Fibroblast of the conjunctiva (primary cell): ENCODE measurements at regions not wholly inside any gene's neighbourhood (a gene's known extent, or its start where the extent isn't known, plus 50 kb on each side); places are given as distances from the start of the nearest gene placed in this dataset.

Source experiments
- DNase-seq: peaks from one replicate; pipeline ENCODE4 v3.0.0-alpha.2; 2010; ENCODE audit warnings: low read depth

DNA sequence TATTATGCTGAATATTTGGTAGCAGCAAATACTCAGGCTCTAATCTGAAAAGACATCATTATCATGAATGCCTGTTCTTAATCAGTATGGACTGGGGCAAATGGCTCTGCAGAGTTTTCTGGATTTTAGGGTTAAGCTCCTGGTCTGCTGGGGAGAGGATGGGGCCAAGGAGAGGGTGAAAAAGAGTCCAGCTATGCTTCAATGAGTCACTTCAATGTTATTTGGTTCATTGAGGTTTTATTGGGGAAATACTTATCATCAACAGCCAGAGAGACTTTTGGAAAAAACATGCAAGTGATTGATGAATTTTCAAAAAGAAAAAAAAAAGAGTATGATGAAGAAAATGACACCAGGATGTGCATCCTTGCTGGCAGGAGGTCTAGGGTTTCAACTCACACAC is 278.3 kb downstream of the UQCRFS1 start:
- no peak for DNase-seq

DNA sequence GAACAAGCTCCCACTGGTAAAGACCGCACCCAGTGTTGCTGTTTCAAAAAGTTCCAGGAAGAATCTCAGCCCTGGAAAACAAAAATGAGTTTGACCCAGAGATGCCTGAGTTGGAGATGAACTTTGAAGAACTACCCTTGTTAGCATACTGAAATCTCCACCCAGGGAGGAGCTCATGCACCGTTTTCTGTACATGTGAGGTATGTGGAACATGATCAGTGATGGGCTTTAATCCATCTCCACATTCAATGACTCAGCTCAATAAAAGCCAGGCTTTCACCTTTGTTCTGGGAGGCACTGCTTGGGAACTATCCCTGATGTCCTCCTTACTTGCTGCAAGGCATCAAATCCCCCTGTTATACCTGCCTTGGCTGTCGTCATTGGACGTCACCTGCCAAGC is 279.9 kb downstream of the UQCRFS1 start:
- DNase-seq = no peak

DNA sequence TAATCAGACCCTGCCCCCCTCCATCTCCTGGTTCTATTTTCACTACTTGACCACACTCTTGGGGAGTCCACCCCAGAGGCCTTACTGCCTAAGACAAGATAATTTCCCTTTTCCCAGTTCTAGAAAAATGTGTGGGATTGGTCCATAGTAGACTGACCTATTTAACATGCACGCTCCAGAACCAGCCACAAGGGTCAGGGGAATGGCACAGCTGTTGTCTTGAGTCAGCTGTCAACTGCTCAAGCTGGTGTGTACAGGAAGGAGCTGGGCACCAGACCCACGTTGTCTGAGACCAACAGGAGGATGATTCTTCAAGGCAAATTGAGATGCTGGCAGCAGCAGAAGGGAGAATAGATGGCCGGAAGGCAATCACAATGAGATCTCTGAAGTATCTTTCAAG is 280.5 kb downstream of the UQCRFS1 start:
- DNase-seq = no peak

DNA sequence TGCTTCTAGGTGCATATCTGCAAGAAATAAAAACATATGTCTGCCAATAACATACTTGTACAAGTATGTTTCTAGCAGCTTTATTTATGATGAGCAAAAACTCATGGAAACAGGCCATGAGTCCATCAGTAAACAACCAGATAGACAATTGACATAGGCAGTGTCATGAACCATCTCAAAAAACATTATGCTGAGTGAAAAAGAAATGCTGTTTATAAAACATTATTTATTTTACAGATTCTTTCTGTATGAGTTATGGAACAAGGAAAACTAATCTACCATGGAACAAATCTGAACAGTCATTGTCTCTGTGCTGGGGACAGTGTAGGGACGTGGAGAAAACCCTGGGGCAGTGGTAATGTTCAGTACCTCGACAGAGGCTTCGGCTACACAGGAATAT is 283.9 kb downstream of the UQCRFS1 start:
- DNase-seq = no peak

DNA sequence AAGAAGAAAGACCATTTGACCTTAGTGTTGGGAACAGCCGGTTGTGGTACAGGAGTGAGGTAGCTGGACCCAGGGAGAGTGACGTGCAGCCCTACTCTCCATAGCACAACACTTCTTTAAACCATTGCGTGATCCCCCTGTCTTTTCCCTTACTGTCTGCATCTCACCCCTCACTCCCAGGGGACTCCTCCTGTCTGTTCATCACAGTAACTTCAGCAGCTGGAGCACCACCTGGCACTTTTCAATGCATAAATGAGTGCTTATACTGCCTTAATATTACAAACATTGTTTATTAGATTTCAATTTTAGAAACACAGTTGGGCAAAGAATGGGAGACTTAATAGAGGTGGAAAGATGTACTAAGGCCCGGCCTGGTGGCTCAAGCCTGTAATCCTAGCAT is 285.5 kb downstream of the UQCRFS1 start:
- no peak for DNase-seq

DNA sequence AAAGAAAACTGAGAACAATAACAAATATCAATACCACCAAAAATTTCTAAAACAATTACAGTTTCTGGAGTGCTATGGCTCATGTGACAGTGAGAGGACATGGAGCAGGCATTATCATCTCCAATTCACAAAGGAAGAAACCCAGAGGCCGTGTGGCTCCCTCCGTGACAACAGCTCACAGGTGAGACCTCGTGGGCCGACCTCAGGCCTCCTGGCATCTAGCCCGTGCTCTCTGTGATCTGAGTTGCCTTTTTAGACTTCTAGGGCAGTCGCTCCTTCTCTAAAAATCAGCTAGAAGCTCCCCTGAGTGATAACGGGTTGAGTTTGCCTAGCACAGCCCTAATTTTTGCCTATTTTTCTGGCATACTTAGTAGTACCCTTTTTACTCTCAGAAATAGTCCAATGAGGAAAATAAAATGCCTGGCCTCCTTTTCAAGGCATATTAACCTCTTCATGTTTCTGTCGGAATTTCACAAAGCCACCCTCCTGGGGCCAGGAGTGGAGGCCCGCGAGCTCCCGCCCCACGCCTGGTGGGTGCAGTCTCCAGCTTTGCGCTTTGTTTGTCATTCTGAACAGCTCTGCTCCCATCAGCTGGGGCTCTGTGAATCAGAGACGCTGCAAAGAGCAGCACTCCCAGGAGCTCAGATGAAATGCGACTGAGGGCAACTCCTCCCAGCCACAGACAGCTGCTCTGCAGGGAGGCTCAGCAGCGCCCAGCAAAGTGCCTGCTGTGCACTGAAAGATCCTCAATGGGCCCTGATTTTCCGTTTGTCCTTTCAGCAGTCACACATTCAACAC is 292.5 kb downstream of the UQCRFS1 start:
- DNase-seq = no peak

DNA sequence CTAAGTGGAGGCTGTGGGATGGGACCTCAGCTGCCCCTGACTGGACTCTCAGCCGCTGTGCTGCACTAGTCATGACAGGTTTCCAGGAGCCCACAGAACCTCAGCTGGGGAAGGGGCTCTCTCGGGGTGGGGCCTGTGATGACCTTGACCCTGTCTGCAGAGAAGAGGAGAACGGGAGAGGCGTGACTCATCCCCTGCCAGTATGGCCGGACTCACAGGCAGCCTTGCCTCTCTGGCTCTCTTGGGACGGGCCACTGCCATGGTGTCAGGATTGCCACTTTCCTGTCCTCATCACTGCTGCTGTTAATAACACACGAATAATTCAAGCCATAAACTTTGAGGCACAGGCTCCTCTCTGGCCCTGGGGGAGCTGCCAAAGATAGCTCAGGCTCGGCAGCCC is 295.3 kb downstream of the UQCRFS1 start:
- no peak for DNase-seq

DNA sequence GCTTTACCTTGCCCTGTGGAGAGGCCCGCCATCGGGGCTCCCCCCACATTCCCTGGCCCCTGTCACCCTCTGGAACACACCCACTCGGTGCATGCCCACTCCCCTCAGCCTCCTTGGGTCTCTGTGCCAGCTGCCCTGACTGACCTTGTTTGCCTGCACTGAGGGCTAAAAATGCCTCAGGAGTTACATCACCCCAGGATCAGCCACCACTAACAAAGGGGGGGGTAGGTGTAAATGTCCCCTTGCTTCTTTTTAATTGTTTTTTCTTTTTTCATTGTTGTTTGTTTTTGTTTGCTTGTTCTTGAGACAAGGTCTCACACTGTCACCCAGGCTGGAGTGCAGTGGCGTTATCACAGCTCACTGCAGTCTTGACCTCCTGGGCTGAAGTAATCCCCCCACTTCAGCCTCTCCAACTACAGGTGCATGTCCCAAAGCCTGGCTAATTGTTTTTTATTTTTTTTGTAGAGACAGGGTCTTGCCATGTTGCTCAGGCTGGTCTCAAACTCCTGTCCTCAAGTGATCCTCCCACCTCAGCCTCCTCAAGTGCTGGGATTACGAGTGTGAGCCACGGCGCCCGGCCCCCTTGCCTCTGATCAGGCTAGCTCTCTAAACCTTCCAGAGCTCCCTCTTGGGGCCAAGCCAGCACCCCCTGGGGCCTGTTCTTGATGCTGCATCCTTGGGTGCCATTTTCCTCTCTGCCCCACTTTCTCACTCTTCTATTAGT is 297.1 kb downstream of the UQCRFS1 start:
- no peak for DNase-seq

DNA sequence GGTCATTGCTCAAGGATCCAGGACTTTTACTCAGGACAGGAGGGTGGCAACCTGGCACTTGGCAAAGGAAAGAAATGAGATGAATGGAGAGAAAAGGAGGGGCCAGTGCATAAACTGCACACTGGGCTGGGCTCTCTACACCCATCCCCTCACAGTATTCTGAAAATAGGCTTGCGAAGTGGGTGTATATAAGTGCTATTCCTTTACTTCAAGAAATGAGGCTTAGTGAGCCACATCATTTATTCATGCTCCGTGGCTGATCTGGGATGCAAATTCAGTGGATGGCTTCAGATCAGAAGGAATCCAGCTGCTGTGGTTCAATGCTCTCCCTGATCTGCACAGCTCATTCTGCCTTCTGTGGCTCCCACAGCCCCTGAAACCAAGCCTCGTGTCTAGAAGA is 297.7 kb downstream of the UQCRFS1 start:
- no peak for DNase-seq

DNA sequence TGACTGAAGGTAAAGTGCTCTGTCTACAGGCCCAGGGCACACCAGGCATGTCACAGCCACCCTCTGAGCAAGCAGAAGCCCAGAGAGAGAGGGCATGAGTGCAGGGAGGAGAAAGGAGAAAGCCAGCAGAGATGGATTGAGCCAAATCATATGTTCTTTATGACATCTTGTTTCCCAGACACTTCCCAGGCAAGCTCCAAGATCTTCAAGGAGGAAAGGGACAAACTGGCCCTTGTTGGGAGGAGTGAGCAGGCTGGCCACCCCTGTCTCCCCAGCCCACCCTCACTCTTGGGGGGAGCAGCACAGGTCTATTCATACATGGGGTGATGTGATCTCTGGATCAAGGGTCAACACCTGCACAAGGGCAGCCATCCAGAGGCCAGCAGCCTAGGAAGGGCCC is 298.8 kb downstream of the UQCRFS1 start:
- DNase-seq = no peak

DNA sequence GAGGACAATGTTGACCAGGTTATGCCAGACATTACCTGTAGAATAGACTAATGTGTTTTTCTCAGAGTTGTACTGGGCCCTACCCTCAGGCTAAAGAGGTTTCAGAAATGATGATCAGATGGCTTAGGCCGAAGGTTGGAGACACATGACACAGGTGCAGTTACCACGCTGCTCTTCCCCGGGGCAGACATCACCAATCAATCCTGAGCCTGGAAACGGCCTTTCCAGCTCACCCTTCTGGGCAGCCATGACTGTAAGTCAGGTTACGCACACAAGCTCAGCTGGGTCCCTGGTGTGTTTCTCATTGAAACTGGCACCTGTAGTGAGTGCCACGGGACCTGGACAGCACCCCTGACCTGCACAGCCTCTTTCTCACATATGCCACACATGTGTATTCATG is 299.3 kb downstream of the UQCRFS1 start:
- no peak for DNase-seq

DNA sequence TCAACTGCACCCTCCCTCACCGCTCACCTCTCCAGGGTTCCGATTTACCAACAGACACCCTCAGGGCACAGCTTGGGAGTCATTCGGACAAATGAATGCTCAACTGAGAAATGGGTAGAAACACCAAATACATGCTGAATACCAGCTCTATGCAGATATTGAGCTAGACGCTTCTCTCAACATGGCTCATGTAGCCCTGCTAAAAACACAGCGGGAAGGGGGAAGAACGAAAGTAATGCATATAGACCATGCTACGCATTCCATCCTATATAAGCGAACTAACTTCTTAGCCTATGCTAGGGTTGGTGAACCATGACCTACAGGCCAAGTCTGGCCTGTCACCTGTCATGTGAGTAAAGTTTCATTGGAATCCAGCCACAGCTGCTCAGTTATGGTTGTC is 304.0 kb downstream of the UQCRFS1 start:
- DNase-seq = no peak

DNA sequence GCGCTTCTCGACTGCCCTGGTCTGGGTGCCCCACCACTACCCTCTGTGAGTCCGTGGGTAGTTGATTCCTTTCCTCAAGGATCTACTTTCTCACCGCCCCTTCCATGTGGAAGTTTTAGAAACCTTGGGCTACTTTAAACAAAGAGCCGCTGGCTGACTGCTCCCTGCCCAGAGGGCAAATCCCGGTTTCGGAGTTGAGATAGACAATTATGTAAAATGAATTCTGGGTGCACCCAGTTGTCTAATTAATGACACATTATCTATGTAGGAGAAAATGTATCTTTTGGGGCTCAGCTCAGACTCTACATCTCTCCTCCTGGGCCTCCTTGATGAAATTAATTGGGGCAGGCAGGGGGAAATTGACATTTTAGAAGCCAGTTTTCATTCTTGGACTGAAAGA is 305.4 kb downstream of the UQCRFS1 start:
- no peak for DNase-seq

DNA sequence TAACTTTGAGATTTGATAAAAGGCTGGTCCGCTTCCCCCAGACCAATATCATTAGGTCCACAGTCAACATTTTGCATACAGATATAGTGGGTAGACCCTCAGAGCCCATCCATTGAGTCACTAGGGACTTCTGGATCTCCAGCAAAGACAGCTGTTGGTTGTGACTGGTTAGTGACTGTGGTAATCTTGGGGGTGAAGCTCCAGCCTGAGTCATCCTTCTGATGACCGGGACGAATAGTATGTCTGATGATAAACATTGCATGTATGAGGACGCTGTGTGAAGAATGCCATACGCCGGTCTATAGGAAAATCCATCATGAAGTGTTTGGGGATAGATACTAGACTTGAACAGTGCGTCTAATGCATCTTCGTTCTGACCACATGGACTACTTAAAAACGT is 307.0 kb downstream of the UQCRFS1 start:
- no peak for DNase-seq

DNA sequence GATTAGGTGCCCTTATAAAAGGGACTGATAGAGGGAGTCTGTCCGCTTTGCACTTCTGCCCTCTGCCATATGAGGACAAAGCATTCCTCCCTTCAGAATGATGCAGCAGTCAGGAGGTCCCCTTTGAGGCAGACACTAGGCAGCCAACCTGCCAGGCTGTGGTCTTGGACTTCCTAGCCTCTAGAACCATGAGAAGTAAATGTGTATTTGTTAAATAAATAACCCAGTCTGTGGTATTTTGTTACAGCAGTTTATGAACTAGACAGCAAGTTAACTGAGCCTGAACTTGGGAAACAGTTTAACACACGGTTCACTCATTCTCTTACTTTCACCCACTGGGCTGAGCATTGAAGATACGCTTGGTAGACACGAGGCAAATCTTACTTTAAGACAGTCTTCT is 313.2 kb downstream of the UQCRFS1 start:
- DNase-seq = no peak

DNA sequence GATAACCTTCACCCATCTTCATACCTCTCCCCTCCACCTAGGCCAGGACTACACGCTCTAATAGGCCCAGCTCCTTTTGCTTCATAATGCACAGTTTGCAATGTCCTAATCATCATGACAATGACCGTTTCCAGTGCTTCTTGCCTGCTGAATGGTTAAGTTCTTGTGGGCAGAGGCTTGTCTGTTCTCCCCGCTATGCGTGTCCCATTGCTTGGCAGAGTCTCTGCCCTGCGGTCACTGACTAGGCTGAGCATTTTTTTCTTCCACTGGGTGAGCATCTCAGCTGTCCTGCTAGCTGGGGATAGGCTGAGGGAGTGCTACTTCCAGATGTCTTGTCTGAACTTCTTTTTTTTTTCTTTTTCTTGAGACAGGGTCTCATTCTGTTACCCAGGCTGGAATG is 314.7 kb downstream of the UQCRFS1 start:
- no peak for DNase-seq

DNA sequence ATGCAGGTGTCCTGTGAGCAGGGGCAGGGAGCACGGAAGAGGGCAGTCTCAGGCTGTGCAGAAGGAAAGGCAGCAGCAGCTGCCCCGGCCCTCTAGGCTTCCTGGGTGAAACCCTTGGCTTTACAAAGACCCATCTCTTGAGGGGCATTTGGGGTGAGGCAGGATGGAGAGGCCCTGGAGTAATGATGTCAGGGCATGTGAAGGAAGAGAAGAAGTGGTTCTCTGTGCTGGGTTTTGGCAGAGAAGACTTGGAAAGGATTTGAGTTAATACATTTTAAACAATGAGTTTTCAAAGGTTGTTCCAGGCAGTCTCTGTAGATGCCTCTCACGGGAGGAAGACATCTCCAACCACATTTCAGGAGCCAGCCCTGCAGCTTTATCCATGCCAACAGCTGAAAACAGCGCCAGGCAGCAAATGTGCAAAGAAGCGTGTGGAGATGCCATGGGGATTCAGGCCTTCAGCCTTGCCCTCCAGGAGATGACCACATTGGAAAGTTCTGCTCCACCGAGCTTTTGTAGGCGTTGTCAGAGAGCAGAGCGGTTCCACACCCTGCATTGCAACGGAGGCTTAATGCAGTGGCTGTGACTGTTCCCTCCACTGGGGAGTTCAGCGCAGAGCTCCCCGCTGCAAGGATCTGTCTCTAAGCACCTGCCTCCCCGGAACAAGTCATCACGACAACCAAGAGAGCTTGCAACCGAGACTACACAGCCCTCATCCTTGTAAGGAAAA is 322.8 kb downstream of the UQCRFS1 start:
- DNase-seq = no peak

DNA sequence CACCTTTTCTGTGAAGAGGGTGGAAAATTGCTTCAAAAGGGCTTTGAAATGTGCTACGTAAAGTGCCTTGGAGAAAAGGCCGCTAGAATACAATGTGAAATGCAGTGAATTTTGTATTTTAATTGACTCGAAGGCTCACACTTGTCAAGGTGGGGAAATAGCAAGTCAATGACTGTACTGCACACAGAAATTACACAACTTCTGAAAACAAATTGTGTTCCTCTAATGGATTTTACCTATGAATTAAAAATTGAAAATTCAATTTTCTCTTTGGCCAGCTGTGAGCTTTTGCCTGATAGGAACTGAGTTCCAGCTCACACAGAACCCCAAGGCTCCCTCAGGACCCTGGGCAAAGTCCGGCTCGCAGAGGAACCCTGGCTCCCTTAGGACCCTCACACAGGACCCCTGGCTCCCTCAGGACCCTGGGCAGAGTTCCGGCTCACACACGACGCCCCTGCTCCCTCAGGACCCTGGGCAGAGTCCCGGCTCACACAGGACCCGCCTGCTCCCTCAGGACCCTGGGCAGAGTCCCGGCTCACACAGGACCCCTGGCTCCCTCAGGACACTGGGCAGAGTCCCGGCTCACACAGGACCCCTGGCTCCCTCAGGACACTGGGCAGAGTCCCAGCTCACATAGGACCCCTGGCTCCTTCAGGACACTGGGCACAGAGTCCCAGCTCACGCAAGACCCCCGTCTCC is 324.9 kb downstream of the UQCRFS1 start:
- no peak for DNase-seq

DNA sequence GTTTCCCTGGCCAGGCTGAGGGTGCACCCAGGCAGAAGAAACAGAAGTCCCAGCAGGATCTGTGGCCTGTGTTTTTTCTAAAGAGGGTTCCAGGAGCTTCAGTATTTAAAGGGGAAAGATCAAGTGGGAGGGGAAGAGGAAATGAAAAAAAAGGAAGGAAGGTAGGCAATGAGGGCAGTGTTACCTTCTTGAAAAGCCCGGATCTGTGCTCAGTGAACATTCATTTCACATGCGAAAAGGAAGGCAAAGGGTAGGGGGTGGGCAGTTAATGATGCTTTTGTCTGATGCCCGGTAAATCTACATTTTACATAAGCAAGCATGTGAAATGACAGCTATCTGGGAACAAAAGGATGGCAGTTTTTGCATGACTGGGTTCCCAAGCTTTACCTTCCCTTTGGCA is 326.2 kb downstream of the UQCRFS1 start:
- DNase-seq = no peak

DNA sequence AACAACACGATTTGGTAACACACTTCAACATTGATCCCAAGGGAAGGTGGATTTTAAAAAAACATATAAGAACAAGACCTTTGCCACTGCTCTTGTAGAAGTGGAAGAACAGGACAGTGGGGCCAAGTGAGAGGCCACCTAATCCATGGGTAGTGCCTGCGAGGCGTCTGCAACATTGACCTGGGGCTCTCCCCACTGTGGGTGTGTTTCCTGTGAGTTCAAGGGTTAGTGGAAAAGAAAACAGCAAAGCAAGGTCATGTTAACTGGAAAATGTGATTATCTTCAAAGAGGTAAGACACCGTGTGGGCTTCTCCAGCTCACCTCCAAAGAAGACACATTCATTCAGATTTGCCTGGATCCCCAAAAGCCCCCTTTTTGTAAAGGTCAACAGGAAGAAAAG is 327.0 kb downstream of the UQCRFS1 start:
- no peak for DNase-seq

DNA sequence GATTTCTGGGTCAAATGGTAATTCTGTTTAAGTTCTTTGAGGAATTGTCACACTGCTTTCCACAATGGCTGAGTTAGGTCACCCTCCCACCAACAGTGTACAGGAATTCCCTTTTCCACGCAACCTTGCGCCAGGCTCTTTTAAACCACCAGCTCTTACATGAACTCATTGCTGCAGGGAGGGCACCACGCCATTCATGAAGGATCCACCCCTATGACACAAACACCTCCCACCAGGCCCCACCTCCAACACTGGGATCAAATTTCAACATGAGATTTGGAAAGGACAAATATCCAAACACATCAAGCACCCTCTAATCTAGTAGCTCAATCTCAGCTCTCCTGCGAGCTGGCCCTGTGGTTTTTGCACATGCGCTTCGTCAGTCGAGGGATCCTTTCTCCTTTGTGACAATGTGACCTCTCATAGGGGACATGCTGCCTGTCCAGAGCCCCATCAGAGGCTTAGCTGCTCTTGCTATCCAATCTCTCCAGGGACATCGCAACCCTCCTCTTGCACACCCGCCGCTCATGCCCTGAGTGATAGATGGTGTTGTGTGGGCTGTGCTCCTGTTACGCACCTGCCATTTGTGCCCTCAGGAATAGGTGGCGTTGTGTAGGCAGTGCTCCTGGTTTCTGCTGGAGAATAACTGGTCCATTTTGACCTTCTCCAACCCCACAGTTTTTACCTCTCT is 328.0 kb downstream of the UQCRFS1 start:
- DNase-seq = no peak

DNA sequence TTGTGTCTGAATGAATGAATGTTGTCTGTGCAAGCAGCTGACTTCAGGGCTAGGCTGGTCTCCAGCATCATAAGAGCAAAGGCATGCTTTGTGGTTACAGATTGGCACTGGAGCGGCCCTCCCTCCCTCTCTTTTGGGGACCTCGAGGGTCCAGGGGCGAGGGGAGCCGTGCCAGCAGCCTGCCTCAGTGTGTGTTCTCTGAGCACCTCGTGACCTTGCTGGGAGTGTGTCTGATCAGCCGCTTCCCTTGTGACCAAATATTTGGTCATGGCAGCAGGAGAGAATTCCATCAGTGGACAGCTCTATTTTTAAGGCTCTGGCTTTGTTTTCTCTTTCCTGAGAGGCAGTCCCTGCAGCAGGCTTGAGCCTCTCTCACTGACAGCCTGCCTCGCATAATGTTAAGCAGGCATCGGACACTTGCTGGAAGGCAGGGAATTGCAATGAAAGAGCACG is 329.7 kb downstream of the UQCRFS1 start:
- DNase-seq = no peak
